Tibial artery (tissue), 4 donors: ENCODE measurements at regions not wholly inside any gene's neighbourhood (a gene's known extent, or its start where the extent isn't known, plus 50 kb on each side); places are given as distances from the start of the nearest gene placed in this dataset.

ENCODE experiments used
- DNase-seq, 2 donors: peaks; one replicate each; pipeline ENCODE4 v3.0.0-alpha.2; 2019
- H3K27ac ChIP-seq, 2 donors: fragments of 200-600 bp; sonication (generic) in 1 of 2; 1 replicate in 1 of 2; 2 replicates in 1 of 2; pipeline ENCODE4 v1.5.1; 2018 to 2019; ENCODE audit warnings: mild to moderate bottlenecking in 1 of 2
- H3K27me3 ChIP-seq, 2 donors: fragments of 200-600 bp; sonication (generic) in 1 of 2; one replicate each; pipeline versions ENCODE4 v1.5.1 to v1.6.0; 2016 to 2019
- H3K36me3 ChIP-seq, 3 donors: fragments of 200-600 bp; sonication (generic) in 2 of 3; one replicate each; pipeline ENCODE4 v1.5.1; 2016 to 2019; ENCODE audit warnings: mild to moderate bottlenecking in 2 of 3
- H3K4me1 ChIP-seq, 4 donors: fragments of 200-600 bp; sonication (generic) in 2 of 4; 1 replicate in 3 of 4; 2 replicates in 1 of 4; pipeline ENCODE4 v1.5.1; 2016 to 2019
- H3K4me3 ChIP-seq, 2 donors: fragments of 200-600 bp; sonication (generic) in 1 of 2; 1 replicate in 1 of 2; 2 replicates in 1 of 2; pipeline ENCODE4 v1.5.1; 2018 to 2019; ENCODE audit warnings: mild to moderate bottlenecking in 2 of 2
- H3K9me3 ChIP-seq, 3 donors: fragments of 200-600 bp; sonication (generic) in 1 of 3; one replicate each; pipeline ENCODE4 v1.5.1; 2016 to 2019
- CTCF ChIP-seq, 2 experiments: fragments of 200-600 bp in 1 of 2; fragments of 450-650 bp in 1 of 2; IDR thresholded peaks; one replicate each; pipeline ENCODE4 v1.5.1; 2017 to 2019; ENCODE audit warnings: antibody characterized with exemption in 2 of 2, mild to moderate bottlenecking in 1 of 2, moderate library complexity in 1 of 2
- intact Hi-C: fragments of 100-400 bp; cut with DNase I; formaldehyde crosslinking; loops from one replicate; pipeline ENCODE4 v1.15.0; 2023; ENCODE audit warnings: low total_unique reads

GRCh38 chr11:100635194-100635593, 51.9 kb upstream of the ARHGAP42 start:
- Histone ChIP-seq H3K4me3 (no peak overlapping the region), H3K36me3 (no peaks in the 10 kb centered on the region), H3K4me1 (peaks cover 0 to 14% (median 5%) of the 10 kb centered on the region in 4 donors), H3K27me3 (no peaks in the 10 kb centered on the region), H3K9me3 (no peaks in the 10 kb centered on the region), H3K27ac (no peak overlapping the region)
- DNase-seq: no peak
- intact Hi-C loops: no loop called here
- no peak for TF ChIP-seq CTCF (IDR thresholded peaks at IDR 0.05)

- intact Hi-C loops: no loop called here
- TF ChIP-seq CTCF (IDR thresholded peaks at IDR 0.05): no peak
- no peak overlapping the region for H3K27ac ChIP-seq
Measured at GRCh38 chr11:100636536-100636935, 50.6 kb upstream of the ARHGAP42 start.

More at GRCh38 chr11:100636536-100636935, 50.6 kb upstream of the ARHGAP42 start:
- peaks cover 0 to 14% (median 5%) of the 10 kb centered on the region in 4 donors for H3K4me1 ChIP-seq
- no peaks in the 10 kb centered on the region for H3K9me3 ChIP-seq
- no peaks in the 10 kb centered on the region for H3K36me3 ChIP-seq
- no peaks in the 10 kb centered on the region for H3K27me3 ChIP-seq
- no peak overlapping the region for H3K4me3 ChIP-seq
- DNase-seq: no peak
